ENCODE measurements at regions not wholly inside any gene's neighbourhood (a gene's known extent, or its start where the extent isn't known, plus 50 kb on each side); places are given as distances from the start of the nearest gene placed in this dataset.
"Not testable (repeated sequence)": the region's sequence is repeated elsewhere in the genome, so short reads cannot be mapped to it uniquely, and the experiment has no call there.

- no peak for DNase-seq
These were observed 197.6 kb downstream of the MAF start for GRCh38 chr16:79402920-79403319.

GRCh38 chr16:79402356-79402755 is 198.2 kb downstream of the MAF start:
- DNase-seq: no peak

- DNase-seq: no peak
These were observed 198.8 kb downstream of the MAF start for GRCh38 chr16:79401782-79402181.

GRCh38 chr16:79401157-79401556 is 199.4 kb downstream of the MAF start:
- DNase-seq: no peak

- no peak for DNase-seq
These were observed 199.9 kb downstream of the MAF start for GRCh38 chr16:79400462-79401149.

- DNase-seq: no peak
These were observed 204.9 kb downstream of the MAF start for GRCh38 chr16:79395591-79395990.

GRCh38 chr16:79394206-79394605 is 206.3 kb downstream of the MAF start:
- DNase-seq: no peak

- no peak for DNase-seq
These were observed 207.0 kb downstream of the MAF start for GRCh38 chr16:79393564-79393963.

- DNase-seq: no peak
These were observed 207.4 kb downstream of the MAF start for GRCh38 chr16:79393127-79393526.

GRCh38 chr16:79392081-79392480 is 208.5 kb downstream of the MAF start:
- no peak for DNase-seq

GRCh38 chr16:79391395-79391794 is 209.1 kb downstream of the MAF start:
- DNase-seq: no peak

- DNase-seq: no peak
These were observed 210.0 kb downstream of the MAF start for GRCh38 chr16:79390481-79391051.

- no peak for DNase-seq
These were observed 212.1 kb downstream of the MAF start for GRCh38 chr16:79388396-79388795.

- DNase-seq: no peak
These were observed 214.2 kb downstream of the MAF start for GRCh38 chr16:79386299-79386698.

GRCh38 chr16:79381603-79382042 is 218.9 kb downstream of the MAF start:
- DNase-seq: no peak

GRCh38 chr16:79380995-79381602 is 219.4 kb downstream of the MAF start:
- no peak for DNase-seq

- DNase-seq: no peak
These were observed 221.4 kb downstream of the MAF start for GRCh38 chr16:79379095-79379494.

- not testable (repeated sequence) for DNase-seq
These were observed 223.5 kb downstream of the MAF start for GRCh38 chr16:79377082-79377481.

GRCh38 chr16:79375351-79375750 is 225.2 kb downstream of the MAF start:
- no peak for DNase-seq

- no peak for DNase-seq
These were observed 227.9 kb downstream of the MAF start for GRCh38 chr16:79372503-79373184.

- no peak for DNase-seq
These were observed 229.8 kb downstream of the MAF start for GRCh38 chr16:79370736-79371135.

- DNase-seq: no peak
These were observed 230.7 kb downstream of the MAF start for GRCh38 chr16:79369796-79370195.

GRCh38 chr16:79367822-79368221 is 232.7 kb downstream of the MAF start:
- DNase-seq: no peak

- DNase-seq: no peak
These were observed 233.9 kb downstream of the MAF start for GRCh38 chr16:79366635-79367034.

Data from NCI-H1436 (cell line).